ENCODE measurements at regions not wholly inside any gene's neighbourhood (a gene's known extent, or its start where the extent isn't known, plus 50 kb on each side); places are given as distances from the start of the nearest gene placed in this dataset.

GRCh38 chr7:26001662-26002244 is 150.2 kb upstream of the NFE2L3 start:
- no peaks in the 10 kb centered on the region for H3K9me3 ChIP-seq (ENCODE audit: insufficient read depth, low read length)
- TF ChIP-seq EZH2phosphoT487 (IDR thresholded peaks at IDR 0.05; ENCODE audit: low read depth) (no peak), CTCF (IDR thresholded peaks at IDR 0.05; ENCODE audit: low read depth, low read length) (no peak)
- no peaks in the 10 kb centered on the region for H3K4me1 ChIP-seq (ENCODE audit: low read length)
- H3K36me3 ChIP-seq (replicated peaks; ENCODE audit: low read depth, low read length): no peaks in the 10 kb centered on the region
- no peak overlapping the region for H3K9ac ChIP-seq (ENCODE audit: low read length)
- H3K27me3 ChIP-seq (ENCODE audit: low read depth, low read length): no peaks in the 10 kb centered on the region
- H3K79me2 ChIP-seq (ENCODE audit: low read length): no peaks in the 10 kb centered on the region
- H3K4me3 ChIP-seq (ENCODE audit: low read length): no peak overlapping the region
- H4K20me1 ChIP-seq (ENCODE audit: insufficient read depth, low read length): no peaks in the 10 kb centered on the region
- H3K27ac ChIP-seq (ENCODE audit: low read length): no peak overlapping the region
- no peak overlapping the region for H3K4me2 ChIP-seq (ENCODE audit: low read length)
- no peak overlapping the region for H2AFZ ChIP-seq (ENCODE audit: low read depth, low read length)

DNA sequence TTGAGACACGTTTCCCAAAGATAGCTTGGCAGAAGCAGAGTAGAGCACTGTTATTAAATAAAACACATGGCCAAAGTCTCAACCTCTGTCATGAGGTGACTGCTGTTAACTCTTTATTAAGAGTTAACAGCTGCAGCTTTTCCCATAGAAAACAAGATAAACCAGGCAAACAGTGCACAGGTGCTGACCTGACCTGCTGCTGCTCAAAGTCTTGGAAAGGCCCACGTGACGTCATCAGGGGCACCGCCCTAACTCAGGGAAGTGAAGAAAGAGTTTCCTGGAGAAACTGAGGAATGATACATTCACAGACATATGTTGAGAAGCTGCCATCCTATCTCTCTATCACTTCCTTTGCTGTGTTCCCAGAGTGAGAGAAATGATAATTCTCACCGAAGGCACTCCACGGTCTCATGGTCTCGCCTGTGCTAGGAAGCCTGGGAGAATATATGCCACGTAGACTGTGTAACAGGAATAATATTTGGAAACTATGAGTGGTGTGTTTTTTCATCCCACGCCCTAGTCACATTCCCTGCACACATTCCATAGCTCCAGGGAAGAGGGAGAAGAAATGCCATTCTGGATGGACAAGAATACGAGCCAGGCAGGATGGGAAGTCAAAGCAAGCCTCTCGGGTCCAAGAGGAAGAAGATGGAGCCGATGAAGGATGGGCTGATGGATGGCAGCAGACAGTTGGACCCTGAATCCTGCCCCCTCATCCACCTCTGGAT is 146.2 kb upstream of the NFE2L3 start:
- no peaks in the 10 kb centered on the region for H3K4me1 ChIP-seq (ENCODE audit: low read length)

DNA sequence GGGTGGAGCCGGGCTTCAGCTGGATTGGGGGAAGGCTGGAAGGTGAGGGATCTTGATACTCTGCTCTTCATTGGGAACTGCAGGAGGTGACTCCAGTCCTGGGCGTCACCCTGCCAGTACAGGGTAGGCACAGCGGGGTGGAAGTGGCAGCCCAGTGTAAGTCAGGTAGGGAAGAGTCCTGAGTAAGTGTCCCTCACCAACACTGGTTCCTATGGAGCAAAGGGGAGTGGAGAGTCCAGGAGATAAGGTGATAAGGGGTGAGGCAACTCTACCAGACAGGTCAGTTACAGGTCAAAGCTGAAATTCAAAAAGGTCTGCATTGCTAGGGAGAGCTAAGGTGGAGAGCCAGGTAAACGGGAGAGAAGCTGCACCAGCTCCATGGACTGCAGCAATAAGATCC is 145.6 kb upstream of the NFE2L3 start:
- H3K27me3 ChIP-seq (ENCODE audit: low read depth, low read length): no peaks in the 10 kb centered on the region
- H3K79me2 ChIP-seq (ENCODE audit: low read length): no peaks in the 10 kb centered on the region
- H2AFZ ChIP-seq (ENCODE audit: low read depth, low read length): no peak overlapping the region
- no peaks in the 10 kb centered on the region for H3K4me1 ChIP-seq (ENCODE audit: low read length)
- H3K36me3 ChIP-seq (replicated peaks; ENCODE audit: low read depth, low read length): no peaks in the 10 kb centered on the region
- H3K4me3 ChIP-seq (ENCODE audit: low read length): no peak overlapping the region
- no peak for TF ChIP-seq EZH2phosphoT487 (IDR thresholded peaks at IDR 0.05; ENCODE audit: low read depth)
- no peak for TF ChIP-seq CTCF (IDR thresholded peaks at IDR 0.05; ENCODE audit: low read depth, low read length)
- H3K27ac ChIP-seq (ENCODE audit: low read length): no peak overlapping the region
- no peaks in the 10 kb centered on the region for H4K20me1 ChIP-seq (ENCODE audit: insufficient read depth, low read length)
- H3K9ac ChIP-seq (ENCODE audit: low read length): no peak overlapping the region
- no peak overlapping the region for H3K4me2 ChIP-seq (ENCODE audit: low read length)
- H3K9me3 ChIP-seq (ENCODE audit: insufficient read depth, low read length): no peaks in the 10 kb centered on the region

More for the DNA sequence above, 146.2 kb upstream of the NFE2L3 start:
- Histone ChIP-seq H3K27ac (ENCODE audit: low read length) (no peak overlapping the region), H4K20me1 (ENCODE audit: insufficient read depth, low read length) (no peaks in the 10 kb centered on the region), H3K9me3 (ENCODE audit: insufficient read depth, low read length) (no peaks in the 10 kb centered on the region), H3K79me2 (ENCODE audit: low read length) (no peaks in the 10 kb centered on the region), H3K36me3 (replicated peaks; ENCODE audit: low read depth, low read length) (no peaks in the 10 kb centered on the region), H3K9ac (ENCODE audit: low read length) (no peak overlapping the region), H3K27me3 (ENCODE audit: low read depth, low read length) (no peaks in the 10 kb centered on the region), H3K4me3 (ENCODE audit: low read length) (no peak overlapping the region), H2AFZ (ENCODE audit: low read depth, low read length) (no peak overlapping the region), H3K4me2 (ENCODE audit: low read length) (no peak overlapping the region)
- TF ChIP-seq CTCF (IDR thresholded peaks at IDR 0.05; ENCODE audit: low read depth, low read length) (no peak), EZH2phosphoT487 (IDR thresholded peaks at IDR 0.05; ENCODE audit: low read depth) (no peak)

GRCh38 chr7:26007510-26007909 is 144.5 kb upstream of the NFE2L3 start:
- H3K4me2 ChIP-seq (ENCODE audit: low read length): no peak overlapping the region
- no peaks in the 10 kb centered on the region for H4K20me1 ChIP-seq (ENCODE audit: insufficient read depth, low read length)
- no peaks in the 10 kb centered on the region for H3K9me3 ChIP-seq (ENCODE audit: insufficient read depth, low read length)
- no peaks in the 10 kb centered on the region for H3K79me2 ChIP-seq (ENCODE audit: low read length)
- H3K27me3 ChIP-seq (ENCODE audit: low read depth, low read length): no peaks in the 10 kb centered on the region
- H3K4me1 ChIP-seq (ENCODE audit: low read length): no peaks in the 10 kb centered on the region
- H2AFZ ChIP-seq (ENCODE audit: low read depth, low read length): no peak overlapping the region
- no peaks in the 10 kb centered on the region for H3K36me3 ChIP-seq (replicated peaks; ENCODE audit: low read depth, low read length)
- H3K27ac ChIP-seq (ENCODE audit: low read length): no peak overlapping the region
- TF ChIP-seq CTCF (IDR thresholded peaks at IDR 0.05; ENCODE audit: low read depth, low read length) (no peak), EZH2phosphoT487 (IDR thresholded peaks at IDR 0.05; ENCODE audit: low read depth) (no peak)
- H3K9ac ChIP-seq (ENCODE audit: low read length): no peak overlapping the region
- H3K4me3 ChIP-seq (ENCODE audit: low read length): no peak overlapping the region

All from OCI-LY3 (cell line).